H9 (cell line): ENCODE measurements at regions not wholly inside any gene's neighbourhood (a gene's known extent, or its start where the extent isn't known, plus 50 kb on each side); places are given as distances from the start of the nearest gene placed in this dataset.

Source experiments
- DNase-seq: peaks from one replicate; pipeline ENCODE4 v3.0.0-alpha.2; 2017
- H2AFZ ChIP-seq: one replicate; pipeline ENCODE4 v1.6.1; 2013; ENCODE audit warnings: mild to moderate bottlenecking, low read length, control low read depth, moderate library complexity
- H2AK5ac ChIP-seq: 2 replicates; pipeline ENCODE4 v1.6.1; 2013; ENCODE audit warnings: low read length, control low read depth, mixed read lengths; ENCODE audit not compliant: insufficient read length
- H2BK120ac ChIP-seq: one replicate; pipeline ENCODE4 v1.6.1; 2013; ENCODE audit warnings: low read depth, mild to moderate bottlenecking, low read length, control low read depth, inconsistent platforms; ENCODE audit not compliant: poor library complexity, severe bottlenecking
- H2BK12ac ChIP-seq: 2 replicates; pipeline ENCODE4 v1.6.1; 2013; ENCODE audit warnings: low read length, control low read depth, mixed read lengths, low read depth; ENCODE audit not compliant: insufficient read length
- H2BK15ac ChIP-seq: 2 replicates; pipeline ENCODE4 v1.6.1; 2013; ENCODE audit warnings: low read depth, low read length, control low read depth
- H2BK20ac ChIP-seq: one replicate; pipeline ENCODE4 v1.6.1; 2013; ENCODE audit warnings: low read depth, mild to moderate bottlenecking, low read length, control low read depth, inconsistent platforms; ENCODE audit not compliant: poor library complexity, severe bottlenecking
- H2BK5ac ChIP-seq: 2 replicates; pipeline ENCODE4 v1.6.1; 2013; ENCODE audit warnings: low read length, control low read depth, mixed read lengths; ENCODE audit not compliant: insufficient read length
- H3K14ac ChIP-seq: 2 replicates; pipeline ENCODE4 v1.6.1; 2013; ENCODE audit warnings: low read length, control low read depth; ENCODE audit not compliant: insufficient read depth
- H3K18ac ChIP-seq: 2 replicates; pipeline ENCODE4 v1.6.1; 2013; ENCODE audit warnings: low read depth, mild to moderate bottlenecking, mixed read lengths, low read length, control low read depth; ENCODE audit not compliant: insufficient read length
- H3K23ac ChIP-seq: 2 replicates; pipeline ENCODE4 v1.6.1; 2013; ENCODE audit warnings: low read length, control low read depth, mixed read lengths, low read depth; ENCODE audit not compliant: insufficient read length
- H3K23me2 ChIP-seq: 2 replicates; pipeline ENCODE4 v1.6.1; 2013; ENCODE audit warnings: low read depth, mild to moderate bottlenecking, mixed read lengths, low read length, control low read depth; ENCODE audit not compliant: insufficient read length, poor library complexity, severe bottlenecking
- H3K27ac ChIP-seq: 2 replicates; pipeline ENCODE4 v1.5.1; 2013; ENCODE audit warnings: low read length, control low read depth, mixed read lengths, low read depth; ENCODE audit not compliant: insufficient read length
- H3K27me3 ChIP-seq: 2 replicates; pipeline ENCODE4 v1.6.1; 2013; ENCODE audit warnings: low read length, control low read depth, inconsistent platforms; ENCODE audit not compliant: insufficient read depth
- H3K4ac ChIP-seq: 2 replicates; pipeline ENCODE4 v1.6.1; 2013; ENCODE audit warnings: low read depth, mild to moderate bottlenecking, control low read depth, inconsistent platforms, low read length, moderate library complexity
- H3K4me1 ChIP-seq: 2 replicates; pipeline ENCODE4 v1.6.1; 2013; ENCODE audit warnings: low read length, control low read depth, inconsistent platforms; ENCODE audit not compliant: insufficient read depth
- H3K4me2 ChIP-seq: 2 replicates; pipeline ENCODE4 v1.6.1; 2013; ENCODE audit warnings: low read length, control low read depth, mixed read lengths; ENCODE audit not compliant: insufficient read length, insufficient read depth
- H3K56ac ChIP-seq: 2 replicates; pipeline ENCODE4 v1.6.1; 2013; ENCODE audit warnings: low read depth, mild to moderate bottlenecking, mixed read lengths, low read length, control low read depth; ENCODE audit not compliant: insufficient read length
- H3K79me1 ChIP-seq: 2 replicates; pipeline ENCODE4 v1.6.1; 2013; ENCODE audit warnings: low read depth, mild to moderate bottlenecking, moderate library complexity, low read length, control low read depth, inconsistent platforms; ENCODE audit not compliant: insufficient read depth, poor library complexity, severe bottlenecking
- H3K79me2 ChIP-seq: 2 replicates; pipeline ENCODE4 v1.6.1; 2013; ENCODE audit warnings: low read length, control low read depth, inconsistent platforms; ENCODE audit not compliant: insufficient read depth
- H3K9ac ChIP-seq: 2 replicates; pipeline ENCODE4 v1.6.1; 2013; ENCODE audit warnings: low read length, control low read depth, mixed read lengths; ENCODE audit not compliant: insufficient read length; ENCODE audit errors: extremely low read depth
- H3K9me3 ChIP-seq: one replicate; pipeline ENCODE4 v1.6.1; 2013; ENCODE audit warnings: low read depth, low read length, inconsistent platforms; ENCODE audit not compliant: control insufficient read depth
- H3T11ph ChIP-seq: one replicate; pipeline ENCODE4 v1.6.1; 2013; ENCODE audit warnings: mild to moderate bottlenecking, low read length, control low read depth, inconsistent platforms
- H4K20me1 ChIP-seq: one replicate; pipeline ENCODE4 v1.6.1; 2013; ENCODE audit not compliant: control insufficient read depth, insufficient read length, insufficient read depth
- H4K5ac ChIP-seq: 2 replicates; pipeline ENCODE4 v1.6.1; 2013; ENCODE audit warnings: low read depth, mild to moderate bottlenecking, mixed read lengths, low read length, control low read depth; ENCODE audit not compliant: insufficient read length
- H4K8ac ChIP-seq: replicated peaks from 2 replicates; pipeline ENCODE4 v1.6.1; 2013; ENCODE audit warnings: low read length, control low read depth, mixed read lengths, low read depth; ENCODE audit not compliant: insufficient read length
- H4K91ac ChIP-seq: 2 replicates; pipeline ENCODE4 v1.6.1; 2013; ENCODE audit warnings: low read depth, mild to moderate bottlenecking, moderate library complexity, mixed read lengths, low read length, control low read depth; ENCODE audit not compliant: insufficient read length
- H3K27ac Mint-ChIP-seq, 3 experiments: 2 replicates in 2 of 3; 3 replicates in 1 of 3; pipeline ENCODE4 v1.8.0; 2020 to 2021; ENCODE audit warnings: mixed read lengths in 3 of 3, mild to moderate bottlenecking in 1 of 3, moderate library complexity in 1 of 3
- H3K27me3 Mint-ChIP-seq: 2 replicates; pipeline ENCODE4 v1.8.0; 2021; ENCODE audit warnings: low read depth, mild to moderate bottlenecking, moderate library complexity, mixed read lengths
- H3K36me3 Mint-ChIP-seq, 3 experiments: 2 replicates in 2 of 3; 3 replicates in 1 of 3; pipeline ENCODE4 v1.8.0; 2020 to 2021; ENCODE audit warnings: low read depth in 3 of 3, mixed read lengths in 3 of 3; ENCODE audit not compliant: insufficient read depth in 1 of 3
- H3K4me1 Mint-ChIP-seq, 2 experiments: 2 replicates each; pipeline ENCODE4 v1.8.0; 2020; ENCODE audit warnings: mixed read lengths in 2 of 2
- H3K4me3 Mint-ChIP-seq, 2 experiments: 2 replicates in 1 of 2; 3 replicates in 1 of 2; pipeline ENCODE4 v1.8.0; 2020 to 2021; ENCODE audit warnings: mild to moderate bottlenecking in 2 of 2, mixed read lengths in 2 of 2, moderate library complexity in 1 of 2
- H3K9me3 Mint-ChIP-seq, 2 experiments: 2 replicates in 1 of 2; 3 replicates in 1 of 2; pipeline ENCODE4 v1.8.0; 2020; ENCODE audit warnings: mild to moderate bottlenecking in 2 of 2, mixed read lengths in 2 of 2, moderate library complexity in 1 of 2
- WGBS: extraction: QIAGEN DNeasy Blood & Tissue Kit; methylation state at CpG from one replicate; pipeline ENCODE4 v1.1.7; 2013; ENCODE audit warnings: missing lambda C conversion rate, low lambda C conversion rate, mixed read lengths; ENCODE audit not compliant: insufficient read length; ENCODE audit errors: extremely low coverage; 5-methylcytosine and 5-hydroxymethylcytosine counted together
- TF ChIP-seq, protein P1 (sequence below): fragments of 200-600 bp; sonication (generic); conservative IDR thresholded peaks from 3 replicates; pipeline ENCODE4 v1.8.0; 2021; ENCODE audit warnings: antibody characterized with exemption, mild to moderate bottlenecking

DNA sequence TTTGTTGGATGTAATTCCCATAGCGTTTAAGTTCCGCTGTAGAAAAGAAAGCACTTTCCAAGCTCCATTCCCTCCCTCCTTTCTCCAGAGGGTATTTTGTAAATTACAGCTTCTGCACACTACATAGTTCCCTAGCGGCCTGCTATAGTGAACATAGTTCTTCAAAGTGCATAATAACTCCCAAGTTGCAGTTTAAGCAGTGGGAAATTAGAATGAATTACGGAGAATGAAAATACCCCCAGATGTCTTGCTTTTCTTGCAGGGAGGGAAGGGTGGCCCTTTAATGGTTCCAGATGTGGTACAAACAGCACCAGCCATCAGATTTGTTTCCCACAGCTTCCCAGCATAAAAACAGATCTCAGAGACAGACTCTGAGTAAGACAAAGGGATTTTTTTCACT, 893.9 kb downstream of the SUCLG1 start:
- WGBS, result no CpG with 5 or more reads among the region's 4 CpGs
- Histone ChIP-seq H3K23ac (no peak overlapping the region), H2BK12ac (no peak overlapping the region), H3K79me1 (no peaks in the 10 kb centered on the region), H2BK15ac (no peak overlapping the region), H3T11ph (no peak overlapping the region), H2BK5ac (no peak overlapping the region), H3K23me2 (no peaks in the 10 kb centered on the region), H3K9ac (no peak overlapping the region), H3K79me2 (no peaks in the 10 kb centered on the region), H3K4me2 (no peak overlapping the region), H2BK120ac (no peak overlapping the region), H4K91ac (no peak overlapping the region), H3K27ac (no peak overlapping the region), H3K14ac (no peak overlapping the region), H2AK5ac (no peak overlapping the region), H3K27me3 (no peaks in the 10 kb centered on the region), H2AFZ (no peak overlapping the region), H3K18ac (no peak overlapping the region), H3K56ac (no peak overlapping the region), H4K5ac (no peak overlapping the region), H3K4me1 (no peaks in the 10 kb centered on the region), H3K4ac (no peak overlapping the region), H3K9me3 (no peaks in the 10 kb centered on the region), H2BK20ac (no peak overlapping the region), H4K8ac (no peak overlapping the region), H4K20me1 (no peaks in the 10 kb centered on the region)
- TF ChIP-seq, protein P1, sequence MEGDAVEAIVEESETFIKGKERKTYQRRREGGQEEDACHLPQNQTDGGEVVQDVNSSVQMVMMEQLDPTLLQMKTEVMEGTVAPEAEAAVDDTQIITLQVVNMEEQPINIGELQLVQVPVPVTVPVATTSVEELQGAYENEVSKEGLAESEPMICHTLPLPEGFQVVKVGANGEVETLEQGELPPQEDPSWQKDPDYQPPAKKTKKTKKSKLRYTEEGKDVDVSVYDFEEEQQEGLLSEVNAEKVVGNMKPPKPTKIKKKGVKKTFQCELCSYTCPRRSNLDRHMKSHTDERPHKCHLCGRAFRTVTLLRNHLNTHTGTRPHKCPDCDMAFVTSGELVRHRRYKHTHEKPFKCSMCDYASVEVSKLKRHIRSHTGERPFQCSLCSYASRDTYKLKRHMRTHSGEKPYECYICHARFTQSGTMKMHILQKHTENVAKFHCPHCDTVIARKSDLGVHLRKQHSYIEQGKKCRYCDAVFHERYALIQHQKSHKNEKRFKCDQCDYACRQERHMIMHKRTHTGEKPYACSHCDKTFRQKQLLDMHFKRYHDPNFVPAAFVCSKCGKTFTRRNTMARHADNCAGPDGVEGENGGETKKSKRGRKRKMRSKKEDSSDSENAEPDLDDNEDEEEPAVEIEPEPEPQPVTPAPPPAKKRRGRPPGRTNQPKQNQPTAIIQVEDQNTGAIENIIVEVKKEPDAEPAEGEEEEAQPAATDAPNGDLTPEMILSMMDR, result no peak
- H3K4me3 Mint-ChIP-seq, result no peak overlapping the region
- H3K27me3 Mint-ChIP-seq, result no peaks in the 10 kb centered on the region
- no peak for DNase-seq
- no peaks in the 10 kb centered on the region for H3K36me3 Mint-ChIP-seq
- no peak overlapping the region for H3K27ac Mint-ChIP-seq
- H3K4me1 Mint-ChIP-seq, result peaks cover 0 to 4% of the 10 kb centered on the region in 2 experiments; a peak in 2 of 4 replicates
- no peaks in the 10 kb centered on the region for H3K9me3 Mint-ChIP-seq
